Stomach (tissue), 4 donors: ENCODE measurements at regions not wholly inside any gene's neighbourhood (a gene's known extent, or its start where the extent isn't known, plus 50 kb on each side); places are given as distances from the start of the nearest gene placed in this dataset.

ENCODE experiments used
- EP300 ChIP-seq: sonication (generic); formaldehyde crosslinking; IDR thresholded peaks from one replicate; pipeline ENCODE4 v1.6.1; 2017; ENCODE audit warnings: antibody characterized with exemption
- POLR2A ChIP-seq, 4 donors: fragments of 450-650 bp; IDR thresholded peaks; one replicate each; pipeline ENCODE4 v1.6.1; 2016; ENCODE audit warnings: antibody characterized with exemption in 4 of 4, control low read depth in 2 of 4, mild to moderate bottlenecking in 1 of 4, moderate library complexity in 1 of 4
- TF ChIP-seq, protein P1 (sequence below), 7 experiments: fragments of 450-650 bp in 4 of 7; fragments of 200-600 bp in 3 of 7; sonication (generic) in 3 of 7; IDR thresholded peaks; one replicate each; pipeline ENCODE4 v1.5.1; 2016 to 2019; ENCODE audit warnings: antibody characterized with exemption in 7 of 7, control low read depth in 2 of 7, mild to moderate bottlenecking in 1 of 7

DNA sequence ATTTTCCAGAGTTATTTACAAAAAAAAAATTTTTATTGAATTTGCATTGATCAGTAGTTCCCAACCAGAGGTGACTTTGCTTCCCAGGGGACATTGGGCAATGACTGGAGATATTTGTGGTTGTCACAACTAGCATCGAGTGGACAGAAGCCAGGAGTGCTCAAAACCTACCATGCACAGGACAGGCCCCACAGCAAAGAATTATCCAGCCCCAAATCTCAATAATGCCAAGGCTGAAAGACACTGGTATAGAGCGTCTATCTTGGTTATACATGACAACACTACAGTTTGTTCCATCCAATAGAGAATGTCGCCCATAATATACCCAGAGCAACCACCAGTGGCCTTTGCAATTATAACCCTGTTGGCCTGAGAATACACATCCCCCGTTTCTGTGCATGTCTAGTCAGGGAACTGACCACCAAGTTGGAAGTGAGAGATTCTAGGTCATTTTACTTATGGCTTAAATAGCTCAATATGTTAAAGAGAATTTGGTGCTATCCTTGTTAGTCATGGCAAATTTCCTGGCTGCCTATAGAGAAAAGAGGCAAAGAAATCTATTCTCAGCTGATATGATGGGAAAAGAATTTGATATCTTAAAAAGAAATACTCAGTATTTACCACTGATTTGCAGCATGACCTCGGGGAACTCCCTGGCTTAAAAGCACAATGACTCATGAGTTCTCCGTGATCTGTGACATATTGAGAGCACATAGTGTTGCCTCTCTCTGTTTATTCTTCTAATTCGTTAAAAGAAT, 76.0 kb upstream of the ADTRP start:
- TF ChIP-seq, protein P1, sequence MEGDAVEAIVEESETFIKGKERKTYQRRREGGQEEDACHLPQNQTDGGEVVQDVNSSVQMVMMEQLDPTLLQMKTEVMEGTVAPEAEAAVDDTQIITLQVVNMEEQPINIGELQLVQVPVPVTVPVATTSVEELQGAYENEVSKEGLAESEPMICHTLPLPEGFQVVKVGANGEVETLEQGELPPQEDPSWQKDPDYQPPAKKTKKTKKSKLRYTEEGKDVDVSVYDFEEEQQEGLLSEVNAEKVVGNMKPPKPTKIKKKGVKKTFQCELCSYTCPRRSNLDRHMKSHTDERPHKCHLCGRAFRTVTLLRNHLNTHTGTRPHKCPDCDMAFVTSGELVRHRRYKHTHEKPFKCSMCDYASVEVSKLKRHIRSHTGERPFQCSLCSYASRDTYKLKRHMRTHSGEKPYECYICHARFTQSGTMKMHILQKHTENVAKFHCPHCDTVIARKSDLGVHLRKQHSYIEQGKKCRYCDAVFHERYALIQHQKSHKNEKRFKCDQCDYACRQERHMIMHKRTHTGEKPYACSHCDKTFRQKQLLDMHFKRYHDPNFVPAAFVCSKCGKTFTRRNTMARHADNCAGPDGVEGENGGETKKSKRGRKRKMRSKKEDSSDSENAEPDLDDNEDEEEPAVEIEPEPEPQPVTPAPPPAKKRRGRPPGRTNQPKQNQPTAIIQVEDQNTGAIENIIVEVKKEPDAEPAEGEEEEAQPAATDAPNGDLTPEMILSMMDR (IDR thresholded peaks at IDR 0.05) = no peak
- TF ChIP-seq EP300 (no peak), POLR2A (IDR thresholded peaks at IDR 0.05) (no peak)
